Trophoblast cell (in vitro differentiated cells and primary cell): ENCODE measurements at regions not wholly inside any gene's neighbourhood (a gene's known extent, or its start where the extent isn't known, plus 50 kb on each side); places are given as distances from the start of the nearest gene placed in this dataset.

Experiments used
- DNase-seq, 2 donors: peaks; one replicate each; pipeline ENCODE4 v3.0.0-alpha.2; 2016
- H2AFZ ChIP-seq: 2 replicates; pipeline ENCODE4 v1.6.1; 2013; ENCODE audit warnings: low read length, moderate library complexity, mild to moderate bottlenecking; ENCODE audit not compliant: insufficient read depth, poor library complexity
- H2AK5ac ChIP-seq: 2 replicates; pipeline ENCODE4 v1.6.1; 2013; ENCODE audit warnings: mild to moderate bottlenecking, low read length
- H2BK120ac ChIP-seq: 2 replicates; pipeline ENCODE4 v1.6.1; 2013; ENCODE audit warnings: low read length, mild to moderate bottlenecking, moderate library complexity; ENCODE audit not compliant: insufficient read depth, poor library complexity
- H2BK12ac ChIP-seq: 2 replicates; pipeline ENCODE4 v1.6.1; 2013; ENCODE audit warnings: mild to moderate bottlenecking, low read length, moderate library complexity
- H2BK5ac ChIP-seq: 2 replicates; pipeline ENCODE4 v1.6.1; 2013; ENCODE audit warnings: low read length, low read depth, moderate library complexity, mild to moderate bottlenecking; ENCODE audit not compliant: poor library complexity
- H3K14ac ChIP-seq: 2 replicates; pipeline ENCODE4 v1.6.1; 2013; ENCODE audit warnings: mild to moderate bottlenecking, low read length
- H3K18ac ChIP-seq: 2 replicates; pipeline ENCODE4 v1.6.1; 2013; ENCODE audit warnings: mild to moderate bottlenecking, low read length
- H3K23ac ChIP-seq: 2 replicates; pipeline ENCODE4 v1.6.1; 2013; ENCODE audit warnings: low read length
- H3K27ac ChIP-seq: 2 replicates; pipeline ENCODE4 v1.5.1; 2013; ENCODE audit warnings: low read depth, mild to moderate bottlenecking, inconsistent platforms, low read length, moderate library complexity
- H3K27me3 ChIP-seq: 2 replicates; pipeline ENCODE4 v1.6.1; 2013; ENCODE audit warnings: inconsistent platforms, mild to moderate bottlenecking, low read length, moderate library complexity; ENCODE audit not compliant: insufficient read depth
- H3K36me3 ChIP-seq, 2 experiments: 1 replicate in 1 of 2; 2 replicates in 1 of 2; pipeline ENCODE4 v1.6.1; 2013; ENCODE audit warnings: low read length in 2 of 2, mild to moderate bottlenecking in 2 of 2, moderate library complexity in 1 of 2; ENCODE audit not compliant: insufficient read depth in 2 of 2, control insufficient read depth in 1 of 2
- H3K4ac ChIP-seq: 2 replicates; pipeline ENCODE4 v1.6.1; 2013; ENCODE audit warnings: low read depth, mild to moderate bottlenecking, low read length, moderate library complexity
- H3K4me1 ChIP-seq, 2 experiments: 1 replicate in 1 of 2; 2 replicates in 1 of 2; pipeline ENCODE4 v1.6.1; 2013; ENCODE audit warnings: low read length in 2 of 2, mild to moderate bottlenecking in 2 of 2, moderate library complexity in 1 of 2; ENCODE audit not compliant: insufficient read depth in 2 of 2, control insufficient read depth in 1 of 2
- H3K4me2 ChIP-seq: 2 replicates; pipeline ENCODE4 v1.6.1; 2013; ENCODE audit warnings: inconsistent platforms, mild to moderate bottlenecking, low read length, moderate library complexity
- H3K4me3 ChIP-seq: 2 replicates; pipeline ENCODE4 v1.5.1; 2013; ENCODE audit warnings: mild to moderate bottlenecking, low read depth, low read length, inconsistent platforms
- H3K79me1 ChIP-seq: one replicate; pipeline ENCODE4 v1.6.1; 2013; ENCODE audit warnings: low read length
- H3K79me2 ChIP-seq: 2 replicates; pipeline ENCODE4 v1.6.1; 2013; ENCODE audit warnings: low read length, mild to moderate bottlenecking; ENCODE audit not compliant: control insufficient read depth, insufficient read depth, poor library complexity
- H3K9ac ChIP-seq: 2 replicates; pipeline ENCODE4 v1.6.1; 2013; ENCODE audit warnings: mild to moderate bottlenecking, low read length
- H3K9me3 ChIP-seq: 2 replicates; pipeline ENCODE4 v1.6.1; 2013; ENCODE audit warnings: low read depth, mild to moderate bottlenecking, control low read depth, inconsistent platforms, low read length; ENCODE audit not compliant: insufficient read depth
- H4K12ac ChIP-seq: 2 replicates; pipeline ENCODE4 v1.6.1; 2013; ENCODE audit warnings: low read depth, mild to moderate bottlenecking, low read length, moderate library complexity
- H4K8ac ChIP-seq: 2 replicates; pipeline ENCODE4 v1.6.1; 2013; ENCODE audit warnings: low read depth, mild to moderate bottlenecking, low read length, moderate library complexity
- H4K91ac ChIP-seq: one replicate; pipeline ENCODE4 v1.6.1; 2013; ENCODE audit warnings: low read depth, mild to moderate bottlenecking, low read length, moderate library complexity
- WGBS: extraction: QIAGEN DNeasy Blood & Tissue Kit; methylation state at CpG from one replicate; pipeline ENCODE4 v1.1.7; 2013; ENCODE audit warnings: missing lambda C conversion rate; ENCODE audit not compliant: insufficient read length, insufficient coverage; ENCODE audit errors: extremely low coverage; 5-methylcytosine and 5-hydroxymethylcytosine counted together

GRCh38 chr12:67829896-67830295 lies 159.4 kb upstream of the IFNG-AS1 start:
- no peak overlapping the region for H3K4me3 ChIP-seq
- H3K9ac ChIP-seq = no peak overlapping the region
- H3K14ac ChIP-seq = no peak overlapping the region
- no peak overlapping the region for H2BK120ac ChIP-seq
- no peak for DNase-seq
- H3K4ac ChIP-seq = no peak overlapping the region
- no peak overlapping the region for H3K23ac ChIP-seq
- no peak overlapping the region for H3K27ac ChIP-seq
- H3K4me1 ChIP-seq = peaks cover 0 to 11% of the 10 kb centered on the region in 2 experiments
- H2BK5ac ChIP-seq = no peak overlapping the region
- H2AFZ ChIP-seq = no peak overlapping the region
- H3K4me2 ChIP-seq = no peak overlapping the region
- no peak overlapping the region for H2BK12ac ChIP-seq
- H3K9me3 ChIP-seq = peaks cover 2% of the 10 kb centered on the region
- no peak overlapping the region for H4K12ac ChIP-seq
- no peak overlapping the region for H2AK5ac ChIP-seq
- H3K18ac ChIP-seq = no peak overlapping the region
- no peaks in the 10 kb centered on the region for H3K36me3 ChIP-seq
- no CpG with 5 or more reads among the region's 4 CpGs for WGBS
- no peak overlapping the region for H4K91ac ChIP-seq
- H3K79me1 ChIP-seq = peaks cover 12% of the 10 kb centered on the region
- no peaks in the 10 kb centered on the region for H3K27me3 ChIP-seq
- H4K8ac ChIP-seq = no peak overlapping the region
- no peaks in the 10 kb centered on the region for H3K79me2 ChIP-seq

- Histone ChIP-seq H3K36me3 (no peaks in the 10 kb centered on the region), H3K27ac (no peak overlapping the region), H3K4ac (no peak overlapping the region), H3K18ac (no peak overlapping the region), H2BK120ac (no peak overlapping the region), H3K23ac (no peak overlapping the region), H3K79me1 (peaks cover 12% of the 10 kb centered on the region), H2BK12ac (no peak overlapping the region), H2AFZ (no peak overlapping the region), H3K79me2 (no peaks in the 10 kb centered on the region), H3K9ac (no peak overlapping the region), H3K9me3 (peaks cover 2% of the 10 kb centered on the region), H4K8ac (no peak overlapping the region), H3K4me3 (no peak overlapping the region), H4K91ac (no peak overlapping the region), H3K4me2 (no peak overlapping the region), H2BK5ac (no peak overlapping the region), H3K27me3 (no peaks in the 10 kb centered on the region), H3K4me1 (peaks cover 0 to 11% of the 10 kb centered on the region in 2 experiments), H4K12ac (no peak overlapping the region), H2AK5ac (no peak overlapping the region), H3K14ac (no peak overlapping the region)
- DNase-seq = no peak
- WGBS = no CpG with 5 or more reads among the region's 2 CpGs
Measured at GRCh38 chr12:67832155-67832554, 157.1 kb upstream of the IFNG-AS1 start.

GRCh38 chr12:67833602-67834001 lies 155.6 kb upstream of the IFNG-AS1 start:
- Histone ChIP-seq H3K4ac (no peak overlapping the region), H4K8ac (no peak overlapping the region), H3K14ac (no peak overlapping the region), H3K23ac (no peak overlapping the region), H2BK12ac (no peak overlapping the region), H3K79me2 (no peaks in the 10 kb centered on the region), H3K4me1 (peaks cover 0 to 5% of the 10 kb centered on the region in 2 experiments), H3K79me1 (peaks cover 2% of the 10 kb centered on the region), H3K36me3 (no peaks in the 10 kb centered on the region), H3K27ac (no peak overlapping the region), H3K4me3 (peak overlapping the region; percentile 43), H3K9me3 (peaks cover 2% of the 10 kb centered on the region), H3K4me2 (no peak overlapping the region), H4K91ac (no peak overlapping the region), H2AFZ (no peak overlapping the region), H3K18ac (no peak overlapping the region), H3K27me3 (no peaks in the 10 kb centered on the region), H2BK120ac (no peak overlapping the region), H4K12ac (no peak overlapping the region), H3K9ac (no peak overlapping the region), H2AK5ac (no peak overlapping the region), H2BK5ac (no peak overlapping the region)
- no CpG with 5 or more reads among the region's 5 CpGs for WGBS
- no peak for DNase-seq

- H2AK5ac ChIP-seq = no peak overlapping the region
- no peaks in the 10 kb centered on the region for H3K79me1 ChIP-seq
- no peak overlapping the region for H3K27ac ChIP-seq
- H4K12ac ChIP-seq = no peak overlapping the region
- no peaks in the 10 kb centered on the region for H3K4me1 ChIP-seq
- no peaks in the 10 kb centered on the region for H3K79me2 ChIP-seq
- H3K14ac ChIP-seq = no peak overlapping the region
- no peak overlapping the region for H2AFZ ChIP-seq
- no CpG with 5 or more reads among the region's 1 CpG for WGBS
- H3K36me3 ChIP-seq = peaks cover 0 to 2% of the 10 kb centered on the region in 2 experiments
- no peak for DNase-seq
- H2BK12ac ChIP-seq = no peak overlapping the region
- no peak overlapping the region for H3K4me2 ChIP-seq
- no peak overlapping the region for H3K9ac ChIP-seq
- no peak overlapping the region for H4K91ac ChIP-seq
- H3K23ac ChIP-seq = no peak overlapping the region
- no peak overlapping the region for H2BK5ac ChIP-seq
- H3K18ac ChIP-seq = no peak overlapping the region
- no peak overlapping the region for H4K8ac ChIP-seq
- H3K9me3 ChIP-seq = peaks cover 12% of the 10 kb centered on the region
- no peak overlapping the region for H3K4ac ChIP-seq
- H2BK120ac ChIP-seq = no peak overlapping the region
- no peaks in the 10 kb centered on the region for H3K27me3 ChIP-seq
- H3K4me3 ChIP-seq = no peak overlapping the region
Measured at GRCh38 chr12:67837876-67838275, 151.4 kb upstream of the IFNG-AS1 start.
